Smooth muscle cell (in vitro differentiated cells): ENCODE measurements at regions not wholly inside any gene's neighbourhood (a gene's known extent, or its start where the extent isn't known, plus 50 kb on each side); places are given as distances from the start of the nearest gene placed in this dataset.

Source experiments
- DNase-seq: peaks from one replicate; lab custom pipeline; 2025; ENCODE audit not compliant: unreplicated experiment; lab: John Stamatoyannopoulos, UW
- H2AFZ ChIP-seq: fragments of 200-600 bp; sonication (generic); 2 replicates; pipeline ENCODE4 v1.6.0; 2016; ENCODE audit warnings: antibody characterized with exemption, low read depth, mild to moderate bottlenecking
- H3F3A ChIP-seq: fragments of 200-600 bp; sonication (generic); 2 replicates; pipeline ENCODE4 v1.6.0; 2017; ENCODE audit warnings: antibody characterized with exemption, low read depth
- H3K27ac ChIP-seq: fragments of 200-600 bp; sonication (generic); 2 replicates; pipeline ENCODE4 v1.5.1; 2016; ENCODE audit warnings: low read depth, mild to moderate bottlenecking
- H3K27me3 ChIP-seq: fragments of 200-600 bp; sonication (generic); 2 replicates; pipeline ENCODE4 v1.6.1; 2016; ENCODE audit warnings: low read depth, mild to moderate bottlenecking
- H3K36me3 ChIP-seq: fragments of 200-600 bp; sonication (generic); 2 replicates; pipeline ENCODE4 v1.5.1; 2016; ENCODE audit warnings: low read depth
- H3K4me1 ChIP-seq: fragments of 200-600 bp; sonication (generic); 2 replicates; pipeline ENCODE4 v1.5.1; 2016; ENCODE audit warnings: low read depth
- H3K4me2 ChIP-seq: fragments of 200-600 bp; sonication (generic); 2 replicates; pipeline ENCODE4 v1.6.0; 2016; ENCODE audit warnings: mild to moderate bottlenecking
- H3K4me3 ChIP-seq: fragments of 200-600 bp; sonication (generic); 2 replicates; pipeline ENCODE4 v1.5.1; 2016; ENCODE audit warnings: mild to moderate bottlenecking
- H3K79me2 ChIP-seq: fragments of 200-600 bp; sonication (generic); 2 replicates; pipeline ENCODE4 v1.6.0; 2016; ENCODE audit warnings: low read depth, mild to moderate bottlenecking
- H3K9ac ChIP-seq: fragments of 200-600 bp; sonication (generic); 2 replicates; pipeline ENCODE4 v1.6.0; 2016; ENCODE audit warnings: low read depth
- H3K9me3 ChIP-seq: fragments of 200-600 bp; sonication (generic); replicated peaks from 2 replicates; pipeline ENCODE4 v1.5.1; 2016; ENCODE audit warnings: low read depth
- H4K20me1 ChIP-seq: fragments of 200-600 bp; sonication (generic); 2 replicates; pipeline ENCODE4 v1.6.0; 2016; ENCODE audit warnings: low read depth
- WGBS: methylation state at CpG from one replicate; pipeline ENCODE4 v1.1.7; 2016; ENCODE audit warnings: low lambda C conversion rate; 5-methylcytosine and 5-hydroxymethylcytosine counted together
- TF ChIP-seq, protein P1 (sequence below): fragments of 200-600 bp; sonication (generic); IDR thresholded peaks from 2 replicates; pipeline ENCODE4 v1.5.1; 2017; ENCODE audit warnings: borderline replicate concordance, mild to moderate bottlenecking, antibody characterized with exemption; ENCODE audit not compliant: insufficient read depth, poor library complexity, severe bottlenecking

GRCh38 chr13:37187105-37187504 is 81.6 kb upstream of the CSNK1A1L start:
- Histone ChIP-seq H3K4me2 (no peak overlapping the region), H3K9ac (no peak overlapping the region), H3K4me1 (no peaks in the 10 kb centered on the region), H3K36me3 (no peaks in the 10 kb centered on the region), H3K9me3 (peaks cover 4% of the 10 kb centered on the region), H3K4me3 (no peak overlapping the region), H3K27me3 (no peaks in the 10 kb centered on the region), H3F3A (no peaks in the 10 kb centered on the region), H3K27ac (no peak overlapping the region), H4K20me1 (no peaks in the 10 kb centered on the region), H3K79me2 (no peaks in the 10 kb centered on the region), H2AFZ (no peak overlapping the region)
- TF ChIP-seq, protein P1, sequence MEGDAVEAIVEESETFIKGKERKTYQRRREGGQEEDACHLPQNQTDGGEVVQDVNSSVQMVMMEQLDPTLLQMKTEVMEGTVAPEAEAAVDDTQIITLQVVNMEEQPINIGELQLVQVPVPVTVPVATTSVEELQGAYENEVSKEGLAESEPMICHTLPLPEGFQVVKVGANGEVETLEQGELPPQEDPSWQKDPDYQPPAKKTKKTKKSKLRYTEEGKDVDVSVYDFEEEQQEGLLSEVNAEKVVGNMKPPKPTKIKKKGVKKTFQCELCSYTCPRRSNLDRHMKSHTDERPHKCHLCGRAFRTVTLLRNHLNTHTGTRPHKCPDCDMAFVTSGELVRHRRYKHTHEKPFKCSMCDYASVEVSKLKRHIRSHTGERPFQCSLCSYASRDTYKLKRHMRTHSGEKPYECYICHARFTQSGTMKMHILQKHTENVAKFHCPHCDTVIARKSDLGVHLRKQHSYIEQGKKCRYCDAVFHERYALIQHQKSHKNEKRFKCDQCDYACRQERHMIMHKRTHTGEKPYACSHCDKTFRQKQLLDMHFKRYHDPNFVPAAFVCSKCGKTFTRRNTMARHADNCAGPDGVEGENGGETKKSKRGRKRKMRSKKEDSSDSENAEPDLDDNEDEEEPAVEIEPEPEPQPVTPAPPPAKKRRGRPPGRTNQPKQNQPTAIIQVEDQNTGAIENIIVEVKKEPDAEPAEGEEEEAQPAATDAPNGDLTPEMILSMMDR = no peak
- 86% methylated on average over 2 of the region's 2 CpGs for WGBS
- no peak for DNase-seq

DNA sequence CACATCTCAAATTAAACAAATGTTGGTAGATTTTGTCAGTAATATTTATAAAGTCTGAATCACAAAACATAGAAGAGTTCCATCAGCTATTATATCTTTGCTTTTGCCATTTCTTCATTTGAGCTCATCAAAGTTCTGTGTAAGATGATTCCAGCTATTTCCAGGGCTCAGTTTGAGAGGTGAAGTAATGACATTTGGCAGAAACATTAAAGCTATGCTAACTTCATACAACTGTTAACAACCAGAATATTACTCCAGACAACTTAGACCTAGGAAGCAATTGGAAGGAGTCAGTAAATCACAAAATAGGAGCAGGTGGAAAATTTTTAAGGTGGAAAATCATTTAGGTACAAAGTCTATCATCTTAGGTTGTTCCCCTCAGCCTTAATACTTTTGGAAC is 76.2 kb upstream of the CSNK1A1L start:
- Histone ChIP-seq H2AFZ (no peak overlapping the region), H3K27me3 (no peaks in the 10 kb centered on the region)
- DNase-seq = no peak

GRCh38 chr13:37179645-37180044 is 74.2 kb upstream of the CSNK1A1L start:
- Histone ChIP-seq H3F3A (peaks cover 6% of the 10 kb centered on the region), H3K36me3 (no peaks in the 10 kb centered on the region), H3K4me1 (no peaks in the 10 kb centered on the region), H3K9me3 (no peaks in the 10 kb centered on the region), H2AFZ (no peak overlapping the region), H3K4me3 (no peak overlapping the region), H3K4me2 (no peak overlapping the region), H3K79me2 (no peaks in the 10 kb centered on the region), H3K27me3 (no peaks in the 10 kb centered on the region), H3K27ac (no peak overlapping the region), H4K20me1 (no peaks in the 10 kb centered on the region), H3K9ac (no peak overlapping the region)
- TF ChIP-seq, protein P1 = no peak
- DNase-seq = no peak
- 98% methylated on average over 4 of the region's 4 CpGs for WGBS

More for the DNA sequence above, 76.2 kb upstream of the CSNK1A1L start:
- no peak overlapping the region for H3K27ac ChIP-seq
- H3K36me3 ChIP-seq = no peaks in the 10 kb centered on the region
- no peak overlapping the region for H3K4me2 ChIP-seq
- no peaks in the 10 kb centered on the region for H3K4me1 ChIP-seq
- TF ChIP-seq, protein P1 = no peak
- H3F3A ChIP-seq = no peaks in the 10 kb centered on the region
- no peak overlapping the region for H3K9ac ChIP-seq
- H4K20me1 ChIP-seq = no peaks in the 10 kb centered on the region
- H3K9me3 ChIP-seq = no peaks in the 10 kb centered on the region
- H3K79me2 ChIP-seq = no peaks in the 10 kb centered on the region
- H3K4me3 ChIP-seq = no peak overlapping the region

DNA sequence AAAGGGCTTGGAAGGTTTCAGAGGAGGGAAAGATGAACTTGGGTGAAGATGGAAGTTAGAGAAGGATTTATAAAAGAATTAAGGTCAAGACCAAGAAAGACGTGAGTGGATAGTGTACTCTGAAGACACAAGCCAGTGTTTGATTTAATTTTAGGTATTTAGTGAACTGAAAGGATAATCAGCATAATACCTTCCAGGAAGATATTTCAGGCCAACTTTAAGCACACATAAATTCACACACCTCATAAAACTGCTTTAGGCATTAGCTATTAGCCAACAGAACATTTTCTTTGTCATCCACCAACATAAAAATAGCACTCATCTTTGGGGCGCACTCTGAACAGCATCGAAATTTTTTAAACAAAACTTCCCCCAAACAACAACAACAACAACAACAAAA is 71.7 kb upstream of the CSNK1A1L start:
- TF ChIP-seq, protein P1 = no peak
- no peaks in the 10 kb centered on the region for H3K4me1 ChIP-seq
- no peak overlapping the region for H3K27ac ChIP-seq
- H3K79me2 ChIP-seq = no peaks in the 10 kb centered on the region
- no peak overlapping the region for H3K9ac ChIP-seq
- H3K9me3 ChIP-seq = no peaks in the 10 kb centered on the region
- DNase-seq = no peak
- no peaks in the 10 kb centered on the region for H3K27me3 ChIP-seq
- no peaks in the 10 kb centered on the region for H4K20me1 ChIP-seq
- 71% methylated on average over 3 of the region's 3 CpGs for WGBS
- no peak overlapping the region for H3K4me3 ChIP-seq
- no peak overlapping the region for H3K4me2 ChIP-seq
- H3F3A ChIP-seq = peaks cover 6% of the 10 kb centered on the region
- no peak overlapping the region for H2AFZ ChIP-seq
- no peaks in the 10 kb centered on the region for H3K36me3 ChIP-seq
